ENCODE measurements at regions not wholly inside any gene's neighbourhood (a gene's known extent, or its start where the extent isn't known, plus 50 kb on each side); places are given as distances from the start of the nearest gene placed in this dataset.
"Not testable (repeated sequence)": the region's sequence is repeated elsewhere in the genome, so short reads cannot be mapped to it uniquely, and the experiment has no call there.

- DNase-seq: not testable (repeated sequence)
Observed at GRCh38 chr1:47604869-47605268, 167.0 kb downstream of the FOXD2 start.

- DNase-seq: no peak
Observed at GRCh38 chr1:47608296-47608875, 170.5 kb downstream of the FOXD2 start.

GRCh38 chr1:47611992-47612391 is 174.1 kb downstream of the FOXD2 start:
- no peak for DNase-seq

GRCh38 chr1:47612819-47613218 is 175.0 kb downstream of the FOXD2 start:
- no peak for DNase-seq

GRCh38 chr1:47616036-47616435 is 178.2 kb downstream of the FOXD2 start:
- DNase-seq: no peak

- DNase-seq: no peak
Observed at GRCh38 chr1:47616906-47617305, 179.1 kb downstream of the FOXD2 start.

- no peak for DNase-seq
Observed at GRCh38 chr1:47617381-47618221, 179.8 kb downstream of the FOXD2 start.

- no peak for DNase-seq
Observed at GRCh38 chr1:47618222-47618720, 180.4 kb downstream of the FOXD2 start.

GRCh38 chr1:47618830-47619229 is 181.0 kb downstream of the FOXD2 start:
- DNase-seq: no peak

- no peak for DNase-seq
Observed at GRCh38 chr1:47621483-47621882, 183.6 kb downstream of the FOXD2 start.

- DNase-seq: no peak
Observed at GRCh38 chr1:47621977-47622376, 184.1 kb downstream of the FOXD2 start.

- no peak for DNase-seq
Observed at GRCh38 chr1:47622776-47623556, 185.1 kb downstream of the FOXD2 start.

GRCh38 chr1:47623557-47623940 is 185.7 kb downstream of the FOXD2 start:
- DNase-seq: no peak

- DNase-seq: peak; percentile 27
Observed at GRCh38 chr1:47624531-47624930, 186.7 kb downstream of the FOXD2 start.

GRCh38 chr1:47627016-47627415 is 189.2 kb downstream of the FOXD2 start:
- no peak for DNase-seq

GRCh38 chr1:47627471-47628370 is 189.9 kb downstream of the FOXD2 start:
- DNase-seq: no peak

- DNase-seq: no peak
Observed at GRCh38 chr1:47629201-47629600, 191.4 kb downstream of the FOXD2 start.

GRCh38 chr1:47630346-47630745 is 192.5 kb downstream of the FOXD2 start:
- no peak for DNase-seq

- no peak for DNase-seq
Observed at GRCh38 chr1:47631411-47631995, 193.7 kb downstream of the FOXD2 start.

GRCh38 chr1:47635111-47635510 is 197.3 kb downstream of the FOXD2 start:
- no peak for DNase-seq

- DNase-seq: no peak
Observed at GRCh38 chr1:47635597-47635996, 197.8 kb downstream of the FOXD2 start.

GRCh38 chr1:47637111-47637685 is 199.4 kb downstream of the FOXD2 start:
- peak; percentile 32 for DNase-seq
